Peyer's patch (tissue), 4 donors: ENCODE measurements at regions not wholly inside any gene's neighbourhood (a gene's known extent, or its start where the extent isn't known, plus 50 kb on each side); places are given as distances from the start of the nearest gene placed in this dataset.

Experiments used
- DNase-seq, 3 donors: peaks; one replicate each; pipeline ENCODE4 v3.0.0-alpha.2; 2017 to 2019
- H3K27ac ChIP-seq, 4 donors: fragments of 200-600 bp; sonication (generic); one replicate each; pipeline ENCODE4 v1.5.1; 2016 to 2019
- H3K27me3 ChIP-seq, 2 donors: fragments of 200-600 bp; sonication (generic); one replicate each; pipeline ENCODE4 v1.5.1; 2019
- H3K36me3 ChIP-seq, 3 donors: fragments of 200-600 bp; sonication (generic); one replicate each; pipeline ENCODE4 v1.5.1; 2016 to 2019
- H3K4me1 ChIP-seq, 4 donors: fragments of 200-600 bp; sonication (generic); one replicate each; pipeline ENCODE4 v1.5.1; 2016 to 2019
- H3K4me3 ChIP-seq, 4 donors: fragments of 200-600 bp; sonication (generic); 1 replicate in 3 of 4; 2 replicates in 1 of 4; pipeline ENCODE4 v1.5.1; 2016 to 2019; ENCODE audit warnings: mild to moderate bottlenecking in 1 of 4
- H3K9me3 ChIP-seq, 4 donors: fragments of 200-600 bp; sonication (generic); one replicate each; pipeline ENCODE4 v1.5.1; 2016 to 2019; ENCODE audit warnings: mild to moderate bottlenecking in 1 of 4
- CTCF ChIP-seq, 6 experiments: fragments of 450-650 bp in 4 of 6; fragments of 200-600 bp in 2 of 6; sonication (generic) in 1 of 6; IDR thresholded peaks; one replicate each; pipeline ENCODE4 v1.5.1; 2017 to 2019; ENCODE audit warnings: antibody characterized with exemption in 6 of 6, mild to moderate bottlenecking in 3 of 6, moderate library complexity in 1 of 6
- POLR2A ChIP-seq, 2 donors: fragments of 450-650 bp; IDR thresholded peaks; one replicate each; pipeline ENCODE4 v1.5.1; 2017; ENCODE audit warnings: antibody characterized with exemption in 2 of 2, mild to moderate bottlenecking in 2 of 2, moderate library complexity in 2 of 2

GRCh38 chr10:3420527-3421469 lies 248.2 kb upstream of the PITRM1 start:
- Histone ChIP-seq H3K27ac (no peak overlapping the region), H3K9me3 (no peaks in the 10 kb centered on the region), H3K4me1 (peaks cover 0 to 10% (median 0%) of the 10 kb centered on the region in 4 donors), H3K36me3 (no peaks in the 10 kb centered on the region), H3K27me3 (no peaks in the 10 kb centered on the region), H3K4me3 (no peak overlapping the region)
- TF ChIP-seq CTCF (IDR thresholded peaks at IDR 0.05) (no peak), POLR2A (IDR thresholded peaks at IDR 0.05) (no peak)
- DNase-seq = no peak

GRCh38 chr10:3419719-3420495 lies 247.3 kb upstream of the PITRM1 start:
- no peaks in the 10 kb centered on the region for H3K36me3 ChIP-seq
- H3K27me3 ChIP-seq = no peaks in the 10 kb centered on the region
- DNase-seq = no peak
- H3K9me3 ChIP-seq = no peaks in the 10 kb centered on the region
- no peak overlapping the region for H3K4me3 ChIP-seq
- TF ChIP-seq POLR2A (IDR thresholded peaks at IDR 0.05) (no peak), CTCF (IDR thresholded peaks at IDR 0.05) (no peak)
- no peak overlapping the region for H3K27ac ChIP-seq
- peaks cover 0 to 3% (median 0%) of the 10 kb centered on the region in 4 donors for H3K4me1 ChIP-seq

GRCh38 chr10:3418926-3419325 lies 246.3 kb upstream of the PITRM1 start:
- Histone ChIP-seq H3K9me3 (no peaks in the 10 kb centered on the region), H3K27me3 (no peaks in the 10 kb centered on the region), H3K36me3 (no peaks in the 10 kb centered on the region), H3K27ac (no peak overlapping the region), H3K4me1 (no peaks in the 10 kb centered on the region), H3K4me3 (no peak overlapping the region)
- TF ChIP-seq POLR2A (IDR thresholded peaks at IDR 0.05) (no peak), CTCF (IDR thresholded peaks at IDR 0.05) (no peak)
- no peak for DNase-seq

GRCh38 chr10:3418041-3418754 lies 245.6 kb upstream of the PITRM1 start:
- Histone ChIP-seq H3K36me3 (no peaks in the 10 kb centered on the region), H3K4me3 (no peak overlapping the region), H3K4me1 (no peaks in the 10 kb centered on the region), H3K9me3 (no peaks in the 10 kb centered on the region), H3K27me3 (no peaks in the 10 kb centered on the region), H3K27ac (no peak overlapping the region)
- no peak for DNase-seq
- TF ChIP-seq CTCF (IDR thresholded peaks at IDR 0.05) (no peak), POLR2A (IDR thresholded peaks at IDR 0.05) (no peak)

- Histone ChIP-seq H3K36me3 (no peaks in the 10 kb centered on the region), H3K27ac (no peak overlapping the region), H3K27me3 (no peaks in the 10 kb centered on the region), H3K4me3 (no peak overlapping the region), H3K4me1 (no peaks in the 10 kb centered on the region), H3K9me3 (no peaks in the 10 kb centered on the region)
- no peak for TF ChIP-seq CTCF (IDR thresholded peaks at IDR 0.05)
- no peak for TF ChIP-seq POLR2A (IDR thresholded peaks at IDR 0.05)
- no peak for DNase-seq
Observed at GRCh38 chr10:3417096-3417495, 244.5 kb upstream of the PITRM1 start.
